Epidermal melanocyte (primary cell): ENCODE measurements at regions not wholly inside any gene's neighbourhood (a gene's known extent, or its start where the extent isn't known, plus 50 kb on each side); places are given as distances from the start of the nearest gene placed in this dataset.
"Not testable (repeated sequence)": the region's sequence is repeated elsewhere in the genome, so short reads cannot be mapped to it uniquely, and the experiment has no call there.

Source experiments
- DNase-seq: peaks from one replicate; pipeline ENCODE4 v3.0.0; 2011; ENCODE audit warnings: low spot score; ENCODE audit not compliant: insufficient read length

GRCh38 chr18:38786906-38787305, 1221.3 kb upstream of the CELF4 start:
- DNase-seq = no peak

DNA sequence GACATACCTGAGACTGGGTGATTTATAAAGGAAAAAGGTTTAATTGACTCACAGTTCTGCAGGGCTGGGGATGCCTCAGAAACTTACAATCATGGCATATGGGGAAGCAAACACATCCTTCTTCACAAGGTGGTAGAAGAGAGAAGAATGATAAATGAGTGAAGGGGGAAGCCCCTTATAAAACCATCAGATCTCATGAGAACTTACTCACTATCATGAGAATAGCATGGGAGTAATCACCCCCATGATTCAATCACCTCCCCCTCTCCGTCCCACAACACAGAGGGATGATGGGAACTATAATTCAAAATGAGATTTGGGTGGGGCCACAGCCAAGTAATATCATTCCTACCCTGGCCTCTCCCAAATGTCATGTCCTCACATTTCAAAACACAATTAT, 1206.0 kb upstream of the CELF4 start:
- not testable (repeated sequence) for DNase-seq

- DNase-seq = no peak
These were observed 1202.9 kb upstream of the CELF4 start for GRCh38 chr18:38768504-38768903.

- no peak for DNase-seq
These were observed 1193.9 kb upstream of the CELF4 start for GRCh38 chr18:38759457-38759856.

- no peak for DNase-seq
These were observed 1190.8 kb upstream of the CELF4 start for GRCh38 chr18:38756436-38756835.

DNA sequence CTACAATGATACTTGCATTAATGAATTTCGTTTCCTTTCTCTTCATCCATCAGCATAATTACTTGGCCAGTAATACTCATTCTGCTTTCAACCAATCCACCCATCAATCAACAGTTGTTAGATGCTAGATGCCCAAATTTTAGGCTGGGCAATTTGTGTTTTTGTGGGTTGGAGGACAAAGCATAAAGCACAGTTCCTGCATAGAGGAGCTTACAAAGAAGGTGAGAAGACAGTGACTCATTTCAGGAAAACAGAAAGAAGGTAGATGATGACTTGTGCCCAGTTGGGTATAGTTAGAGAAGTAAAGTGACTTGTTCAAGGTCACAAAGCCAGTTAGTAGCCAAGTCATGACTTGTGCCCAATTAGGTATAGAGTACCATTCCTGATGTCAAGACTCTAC, 1186.8 kb upstream of the CELF4 start:
- no peak for DNase-seq

DNA sequence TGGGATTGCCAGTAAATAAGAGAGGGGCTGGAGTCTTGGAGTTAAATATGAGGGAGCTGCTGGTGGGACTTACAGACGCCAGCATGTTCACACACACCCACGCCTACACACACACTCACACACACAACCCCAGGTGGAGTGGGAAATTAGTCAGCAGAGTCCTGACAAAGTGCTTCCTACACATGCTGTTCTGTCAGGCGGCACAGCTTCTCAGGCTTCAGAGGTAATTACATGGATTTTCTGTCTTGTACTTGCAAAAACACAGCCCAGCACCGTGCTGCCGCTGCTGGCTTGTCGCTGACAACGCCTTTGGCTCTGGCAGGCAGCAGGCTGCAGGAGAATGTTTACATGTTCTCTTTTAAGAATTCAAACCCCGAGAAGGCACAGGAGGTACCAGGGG, 1186.3 kb upstream of the CELF4 start:
- no peak for DNase-seq

- DNase-seq = no peak
These were observed 1185.6 kb upstream of the CELF4 start for GRCh38 chr18:38751211-38751610.

- DNase-seq = no peak
These were observed 1185.2 kb upstream of the CELF4 start for GRCh38 chr18:38750751-38751150.

DNA sequence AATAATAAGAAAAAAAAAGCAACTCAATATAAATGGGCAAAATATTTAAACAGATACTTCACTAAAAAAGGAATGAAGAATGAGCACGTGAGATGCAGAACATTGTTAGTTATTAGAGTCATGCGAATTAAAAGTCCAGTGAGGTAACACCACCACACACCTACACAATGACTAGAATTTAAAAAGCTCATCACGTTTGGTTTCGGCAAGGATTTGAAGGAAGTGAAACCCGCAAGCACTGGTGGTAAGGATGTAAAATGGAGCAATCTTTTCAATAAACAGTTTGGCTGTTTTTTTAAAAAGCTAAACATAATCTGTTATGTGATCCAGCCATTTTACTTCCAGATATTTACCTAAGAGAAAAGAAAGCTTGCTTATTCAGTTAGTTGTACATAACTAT, 1181.6 kb upstream of the CELF4 start:
- DNase-seq = no peak

DNA sequence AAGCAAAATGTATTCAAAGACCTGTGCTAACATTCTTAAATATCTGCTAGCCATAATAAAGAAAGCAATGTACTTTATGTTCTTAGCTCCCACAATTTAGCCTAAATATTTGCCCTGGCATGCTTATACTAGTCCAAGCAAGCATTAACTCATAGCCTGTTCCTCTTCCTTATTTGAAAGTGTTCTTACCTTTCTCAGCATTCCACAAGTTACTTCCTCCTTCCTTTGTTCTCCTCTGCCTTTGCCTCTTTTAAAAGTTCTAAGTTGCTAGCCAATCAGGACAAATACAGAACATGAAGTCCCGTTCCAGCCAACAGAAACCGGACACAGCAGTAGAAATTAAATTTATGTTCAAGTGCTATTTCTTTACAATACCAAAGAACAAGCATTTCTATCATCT, 1154.6 kb upstream of the CELF4 start:
- not testable (repeated sequence) for DNase-seq

- no peak for DNase-seq
These were observed 1152.8 kb upstream of the CELF4 start for GRCh38 chr18:38718365-38718901.

- DNase-seq = no peak
These were observed 1143.5 kb upstream of the CELF4 start for GRCh38 chr18:38709122-38709521.

DNA sequence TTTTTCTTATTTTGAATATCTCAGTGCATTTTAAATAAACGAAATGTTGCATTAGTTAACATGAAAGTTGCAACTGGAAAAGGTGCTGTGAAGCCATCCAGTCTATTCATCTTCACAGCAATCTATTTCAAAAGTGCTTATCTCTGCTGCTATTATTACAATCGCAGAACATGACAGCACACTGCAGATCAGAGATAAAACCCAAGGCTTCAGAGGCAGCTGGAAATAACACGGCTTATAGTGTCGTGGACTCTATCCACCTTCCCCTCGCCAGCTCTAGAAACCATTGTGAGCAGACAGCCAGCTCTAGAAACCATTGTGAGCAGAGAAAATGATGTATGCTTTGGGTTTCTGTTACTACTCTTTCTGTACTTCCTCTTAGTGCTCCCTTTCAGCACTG, 1140.8 kb upstream of the CELF4 start:
- no peak for DNase-seq

DNA sequence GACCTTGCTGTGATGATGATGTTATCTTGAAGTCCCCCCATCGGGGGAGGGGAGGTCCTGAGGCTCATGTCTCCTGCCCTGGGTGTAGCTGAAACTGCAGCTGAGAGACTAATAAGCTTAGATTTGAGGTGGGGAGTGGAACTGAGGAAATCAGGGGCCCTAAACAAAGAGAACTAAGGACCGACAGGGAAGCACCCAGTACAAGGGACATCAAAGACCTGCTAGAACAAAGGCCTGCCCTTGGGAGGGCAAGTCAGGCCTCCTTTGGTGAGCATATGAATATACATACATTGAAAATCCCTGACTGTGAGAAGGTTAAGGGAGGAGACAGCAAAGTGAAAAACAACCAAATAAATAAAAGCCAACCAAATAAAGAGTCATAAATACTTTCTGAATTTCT, 1132.5 kb upstream of the CELF4 start:
- no peak for DNase-seq

- DNase-seq = no peak
These were observed 1130.1 kb upstream of the CELF4 start for GRCh38 chr18:38695559-38696280.

DNA sequence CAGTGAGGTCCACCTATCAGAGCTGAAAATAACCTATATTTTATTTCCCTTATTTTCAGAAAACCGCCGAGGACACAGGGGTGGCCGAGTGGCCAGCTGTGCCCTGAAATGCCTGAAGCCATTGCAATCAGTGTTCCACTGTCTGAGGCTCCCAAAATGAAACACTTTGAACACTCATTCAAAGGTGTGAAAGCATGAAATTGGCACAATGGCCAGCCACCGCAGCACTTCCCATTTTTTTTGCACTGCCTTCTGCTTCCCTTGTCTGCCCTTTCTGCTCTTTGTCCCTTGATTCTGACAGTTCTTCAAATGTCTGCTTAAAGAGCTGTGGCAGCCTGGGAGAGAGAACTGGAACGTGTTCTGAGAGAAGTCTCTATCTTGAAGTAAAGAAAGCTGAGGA, 1127.5 kb upstream of the CELF4 start:
- DNase-seq = no peak

DNA sequence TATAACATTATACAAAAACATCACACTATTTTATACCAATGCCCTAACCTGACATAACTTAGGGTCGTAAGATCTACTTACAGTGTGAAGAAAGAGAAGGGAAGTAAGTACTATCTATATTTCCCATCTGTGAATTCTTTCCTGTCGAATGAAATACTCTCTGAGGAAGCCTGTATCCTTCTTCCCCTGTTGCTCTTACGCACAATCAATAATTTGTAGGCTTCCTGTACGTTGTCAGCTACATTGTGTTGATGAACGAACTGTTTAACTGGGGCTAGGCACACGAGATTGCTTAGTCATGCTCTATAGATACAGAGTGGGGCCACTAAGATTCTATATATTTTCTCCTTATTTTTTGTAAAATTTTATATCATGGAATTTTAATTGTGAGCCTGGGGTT, 1125.0 kb upstream of the CELF4 start:
- no peak for DNase-seq

DNA sequence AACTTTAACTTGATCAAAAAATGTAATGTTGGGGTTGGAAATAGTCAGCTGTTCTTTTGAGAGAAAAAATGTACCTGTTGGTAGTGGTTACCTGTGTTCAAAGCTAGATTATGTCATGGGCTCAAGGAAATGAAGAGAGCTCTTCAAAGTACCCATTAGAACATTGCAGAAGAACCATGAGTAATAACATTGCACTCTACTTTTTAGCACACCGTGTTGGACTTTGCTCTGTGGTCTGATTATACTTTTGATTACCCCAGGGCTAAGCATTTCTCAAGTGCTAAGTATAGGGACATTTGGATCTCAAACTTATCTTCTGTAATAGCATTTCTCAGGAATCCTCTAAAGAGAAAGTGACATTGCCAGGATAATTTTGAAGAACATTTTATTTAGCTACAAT, 1122.8 kb upstream of the CELF4 start:
- DNase-seq = no peak

DNA sequence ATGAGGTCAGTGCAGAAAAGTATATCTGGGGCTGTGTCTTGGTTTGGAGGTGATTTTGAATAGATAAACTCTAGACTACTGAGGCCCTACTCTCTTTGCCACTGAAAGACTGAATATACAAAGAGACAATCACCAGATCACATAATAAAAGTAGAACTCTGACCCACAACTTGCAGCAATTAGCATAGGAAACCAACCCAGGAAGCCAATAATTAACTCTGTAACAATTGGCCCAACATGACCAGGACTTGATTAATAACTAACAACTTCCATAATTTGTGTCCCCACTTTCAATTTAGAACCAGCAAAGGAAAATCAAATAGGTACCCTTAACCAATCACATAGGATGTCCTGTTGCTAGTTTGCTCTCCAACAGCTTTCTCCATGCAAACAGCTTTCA, 1104.9 kb upstream of the CELF4 start:
- no peak for DNase-seq

- DNase-seq = no peak
These were observed 1099.3 kb upstream of the CELF4 start for GRCh38 chr18:38664929-38665328.

GRCh38 chr18:38663682-38664081, 1098.1 kb upstream of the CELF4 start:
- no peak for DNase-seq

GRCh38 chr18:38663270-38663669, 1097.7 kb upstream of the CELF4 start:
- DNase-seq = no peak

GRCh38 chr18:38654946-38655345, 1089.3 kb upstream of the CELF4 start:
- no peak for DNase-seq
